ENCODE measurements at regions not wholly inside any gene's neighbourhood (a gene's known extent, or its start where the extent isn't known, plus 50 kb on each side); places are given as distances from the start of the nearest gene placed in this dataset.

- no TSS peak for BruUV-seq (replicated peaks)
- H3K9me3 ChIP-seq (ENCODE audit: control insufficient read depth, insufficient read depth, low read depth, low read length): no peaks in the 10 kb centered on the region
- TF ChIP-seq, protein P1, sequence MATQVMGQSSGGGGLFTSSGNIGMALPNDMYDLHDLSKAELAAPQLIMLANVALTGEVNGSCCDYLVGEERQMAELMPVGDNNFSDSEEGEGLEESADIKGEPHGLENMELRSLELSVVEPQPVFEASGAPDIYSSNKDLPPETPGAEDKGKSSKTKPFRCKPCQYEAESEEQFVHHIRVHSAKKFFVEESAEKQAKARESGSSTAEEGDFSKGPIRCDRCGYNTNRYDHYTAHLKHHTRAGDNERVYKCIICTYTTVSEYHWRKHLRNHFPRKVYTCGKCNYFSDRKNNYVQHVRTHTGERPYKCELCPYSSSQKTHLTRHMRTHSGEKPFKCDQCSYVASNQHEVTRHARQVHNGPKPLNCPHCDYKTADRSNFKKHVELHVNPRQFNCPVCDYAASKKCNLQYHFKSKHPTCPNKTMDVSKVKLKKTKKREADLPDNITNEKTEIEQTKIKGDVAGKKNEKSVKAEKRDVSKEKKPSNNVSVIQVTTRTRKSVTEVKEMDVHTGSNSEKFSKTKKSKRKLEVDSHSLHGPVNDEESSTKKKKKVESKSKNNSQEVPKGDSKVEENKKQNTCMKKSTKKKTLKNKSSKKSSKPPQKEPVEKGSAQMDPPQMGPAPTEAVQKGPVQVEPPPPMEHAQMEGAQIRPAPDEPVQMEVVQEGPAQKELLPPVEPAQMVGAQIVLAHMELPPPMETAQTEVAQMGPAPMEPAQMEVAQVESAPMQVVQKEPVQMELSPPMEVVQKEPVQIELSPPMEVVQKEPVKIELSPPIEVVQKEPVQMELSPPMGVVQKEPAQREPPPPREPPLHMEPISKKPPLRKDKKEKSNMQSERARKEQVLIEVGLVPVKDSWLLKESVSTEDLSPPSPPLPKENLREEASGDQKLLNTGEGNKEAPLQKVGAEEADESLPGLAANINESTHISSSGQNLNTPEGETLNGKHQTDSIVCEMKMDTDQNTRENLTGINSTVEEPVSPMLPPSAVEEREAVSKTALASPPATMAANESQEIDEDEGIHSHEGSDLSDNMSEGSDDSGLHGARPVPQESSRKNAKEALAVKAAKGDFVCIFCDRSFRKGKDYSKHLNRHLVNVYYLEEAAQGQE (IDR thresholded peaks at IDR 0.05; ENCODE audit: insufficient read depth in 1 of 2, low read depth in 2 of 2, low read length in 1 of 2): no peak
- TF ChIP-seq, protein P2, sequence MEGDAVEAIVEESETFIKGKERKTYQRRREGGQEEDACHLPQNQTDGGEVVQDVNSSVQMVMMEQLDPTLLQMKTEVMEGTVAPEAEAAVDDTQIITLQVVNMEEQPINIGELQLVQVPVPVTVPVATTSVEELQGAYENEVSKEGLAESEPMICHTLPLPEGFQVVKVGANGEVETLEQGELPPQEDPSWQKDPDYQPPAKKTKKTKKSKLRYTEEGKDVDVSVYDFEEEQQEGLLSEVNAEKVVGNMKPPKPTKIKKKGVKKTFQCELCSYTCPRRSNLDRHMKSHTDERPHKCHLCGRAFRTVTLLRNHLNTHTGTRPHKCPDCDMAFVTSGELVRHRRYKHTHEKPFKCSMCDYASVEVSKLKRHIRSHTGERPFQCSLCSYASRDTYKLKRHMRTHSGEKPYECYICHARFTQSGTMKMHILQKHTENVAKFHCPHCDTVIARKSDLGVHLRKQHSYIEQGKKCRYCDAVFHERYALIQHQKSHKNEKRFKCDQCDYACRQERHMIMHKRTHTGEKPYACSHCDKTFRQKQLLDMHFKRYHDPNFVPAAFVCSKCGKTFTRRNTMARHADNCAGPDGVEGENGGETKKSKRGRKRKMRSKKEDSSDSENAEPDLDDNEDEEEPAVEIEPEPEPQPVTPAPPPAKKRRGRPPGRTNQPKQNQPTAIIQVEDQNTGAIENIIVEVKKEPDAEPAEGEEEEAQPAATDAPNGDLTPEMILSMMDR (IDR thresholded peaks at IDR 0.05): no peak
- TF ChIP-seq POLR2AphosphoS5 (IDR thresholded peaks at IDR 0.05; ENCODE audit: low read depth, low read length) (no peak), SIN3A (IDR thresholded peaks at IDR 0.05; ENCODE audit: borderline replicate concordance, insufficient read depth, low read depth, low read length) (no peak), TCF7L2 (IDR thresholded peaks at IDR 0.05; ENCODE audit: low read depth, low read length) (no peak)
- H3K27ac ChIP-seq (ENCODE audit: low read length): no peak overlapping the region
- no peaks in the 10 kb centered on the region for H3K36me3 ChIP-seq (ENCODE audit: control insufficient read depth, insufficient read depth, low read length)
- POLR2A ChIA-PET: no interaction called here
- H3K27me3 ChIP-seq (ENCODE audit: control insufficient read depth, insufficient read depth, low read length): no peaks in the 10 kb centered on the region
- CTCF ChIA-PET: no interaction called here
- H3K4me3 ChIP-seq (ENCODE audit: low read depth in 2 of 2, low read length in 2 of 2): no peak overlapping the region
- no peaks in the 10 kb centered on the region for H3K4me1 ChIP-seq (ENCODE audit: control insufficient read depth, insufficient read depth, low read length)
- DNase-seq (ENCODE audit: low read depth, low spot score): no peak
- ATAC-seq: no peak
- in situ Hi-C loops (cut with HindIII; ENCODE audit: low pct_unique_long_range_greater_than_20kb, low sequenced_read_pairs): no loop called here
- intact Hi-C loops (cut with micrococcal nuclease; ENCODE audit: unreplicated experiment): no loop called here
Measured at GRCh38 chr15:37814847-37815515, 119.5 kb upstream of the TMCO5A start.

GRCh38 chr15:37818152-37818677 is 116.2 kb upstream of the TMCO5A start:
- POLR2A ChIA-PET: no interaction called here
- Histone ChIP-seq H3K27me3 (ENCODE audit: control insufficient read depth, insufficient read depth, low read length) (no peaks in the 10 kb centered on the region), H3K9me3 (ENCODE audit: control insufficient read depth, insufficient read depth, low read depth, low read length) (no peaks in the 10 kb centered on the region; the same call in 1 of the 2 replicates), H3K36me3 (ENCODE audit: control insufficient read depth, insufficient read depth, low read length) (no peaks in the 10 kb centered on the region), H3K4me3 (ENCODE audit: low read depth in 2 of 2, low read length in 2 of 2) (no peak overlapping the region), H3K27ac (ENCODE audit: low read length) (no peak overlapping the region), H3K4me1 (ENCODE audit: control insufficient read depth, insufficient read depth, low read length) (no peaks in the 10 kb centered on the region)
- TF ChIP-seq SIN3A (IDR thresholded peaks at IDR 0.05; ENCODE audit: borderline replicate concordance, insufficient read depth, low read depth, low read length) (no peak), POLR2AphosphoS5 (IDR thresholded peaks at IDR 0.05; ENCODE audit: low read depth, low read length) (no peak), TCF7L2 (IDR thresholded peaks at IDR 0.05; ENCODE audit: low read depth, low read length) (no peak)
- TF ChIP-seq, protein P1 (IDR thresholded peaks at IDR 0.05; ENCODE audit: insufficient read depth in 1 of 2, low read depth in 2 of 2, low read length in 1 of 2): no peak
- TF ChIP-seq, protein P2 (IDR thresholded peaks at IDR 0.05): no peak
- ATAC-seq (no peak), DNase-seq (ENCODE audit: low read depth, low spot score) (no peak)
- BruUV-seq (replicated peaks): no TSS peak
- CTCF ChIA-PET: no interaction called here
- intact Hi-C loops (cut with micrococcal nuclease; ENCODE audit: unreplicated experiment) (no loop called here), in situ Hi-C loops (cut with HindIII; ENCODE audit: low pct_unique_long_range_greater_than_20kb, low sequenced_read_pairs) (no loop called here)

Data from Panc1 (cell line).